ENCODE measurements at regions not wholly inside any gene's neighbourhood (a gene's known extent, or its start where the extent isn't known, plus 50 kb on each side); places are given as distances from the start of the nearest gene placed in this dataset.

DNA sequence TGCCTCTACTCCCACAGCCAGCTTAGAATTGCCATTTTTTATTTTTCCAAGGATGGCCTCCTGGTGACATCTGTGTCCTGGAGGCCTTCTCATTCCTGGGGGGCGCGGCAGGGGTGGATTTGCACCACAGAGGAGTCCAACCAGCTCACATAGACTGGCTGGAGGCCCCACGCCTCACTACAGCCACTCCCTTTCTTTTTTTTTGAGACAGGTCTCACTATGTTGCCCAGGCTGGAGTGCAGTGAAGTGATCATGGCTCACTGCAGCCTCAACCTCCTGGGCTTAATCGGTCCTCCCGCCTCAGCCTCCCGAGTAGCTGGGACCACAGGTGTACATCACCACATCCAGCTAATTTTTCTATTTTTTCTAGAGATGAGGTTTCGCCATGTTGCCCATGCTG lies 57.6 kb upstream of the DOCK1 start:
- DNase-seq (ENCODE audit: low read depth), result no peak

DNA sequence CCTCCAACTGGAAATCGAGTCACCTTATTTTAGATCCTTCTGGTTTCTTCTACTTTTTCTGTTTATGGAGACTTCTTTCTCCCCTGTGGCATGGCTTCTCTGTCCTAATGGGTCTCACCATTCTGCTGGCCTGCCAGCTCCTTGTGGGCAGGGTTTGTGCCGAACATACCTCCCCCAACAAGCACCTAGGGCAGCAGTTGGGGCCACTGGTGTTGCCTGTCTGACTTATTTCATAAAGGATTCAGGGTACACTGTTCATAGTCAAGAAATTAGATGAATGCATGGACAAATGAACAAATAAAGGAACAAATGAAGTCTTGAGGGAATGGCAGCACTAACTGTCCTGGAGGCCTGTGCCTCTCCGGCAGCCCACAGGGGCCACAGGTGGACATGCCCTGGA lies 55.6 kb upstream of the DOCK1 start:
- no peak for DNase-seq (ENCODE audit: low read depth)

DNA sequence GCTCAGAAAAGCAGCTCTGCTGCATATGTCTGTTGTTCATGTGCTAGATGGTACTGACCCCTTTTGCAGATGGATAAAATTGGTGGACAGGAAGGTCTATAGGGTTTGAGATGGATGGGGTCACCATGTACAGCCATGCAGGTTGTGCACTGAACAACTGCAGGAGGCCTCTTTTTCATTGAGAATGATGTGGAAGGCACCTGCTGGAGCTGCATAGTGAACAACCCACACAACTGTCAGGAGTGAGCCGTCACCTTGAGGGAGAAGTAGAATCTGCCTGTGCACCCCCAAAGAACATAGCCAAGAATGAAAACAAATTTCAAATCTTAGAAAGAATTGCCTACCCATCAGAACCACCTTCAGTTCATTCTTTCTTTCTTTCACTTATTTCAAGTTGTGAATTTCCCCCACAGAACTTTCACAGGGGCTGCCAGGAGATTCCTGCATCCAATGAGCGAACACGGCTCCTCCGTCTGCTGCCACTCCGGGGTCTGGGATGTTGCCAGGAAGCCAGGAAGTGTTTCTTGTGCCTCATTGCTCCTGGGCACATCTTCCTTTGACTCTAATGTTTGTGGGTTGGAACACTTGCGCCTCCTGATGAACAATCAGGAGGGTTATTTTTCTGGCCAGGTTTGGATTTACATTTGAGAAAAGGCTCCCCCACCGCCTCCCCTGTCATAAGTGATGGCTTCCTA lies 53.7 kb upstream of the DOCK1 start:
- DNase-seq (ENCODE audit: low read depth), result no peak

DNA sequence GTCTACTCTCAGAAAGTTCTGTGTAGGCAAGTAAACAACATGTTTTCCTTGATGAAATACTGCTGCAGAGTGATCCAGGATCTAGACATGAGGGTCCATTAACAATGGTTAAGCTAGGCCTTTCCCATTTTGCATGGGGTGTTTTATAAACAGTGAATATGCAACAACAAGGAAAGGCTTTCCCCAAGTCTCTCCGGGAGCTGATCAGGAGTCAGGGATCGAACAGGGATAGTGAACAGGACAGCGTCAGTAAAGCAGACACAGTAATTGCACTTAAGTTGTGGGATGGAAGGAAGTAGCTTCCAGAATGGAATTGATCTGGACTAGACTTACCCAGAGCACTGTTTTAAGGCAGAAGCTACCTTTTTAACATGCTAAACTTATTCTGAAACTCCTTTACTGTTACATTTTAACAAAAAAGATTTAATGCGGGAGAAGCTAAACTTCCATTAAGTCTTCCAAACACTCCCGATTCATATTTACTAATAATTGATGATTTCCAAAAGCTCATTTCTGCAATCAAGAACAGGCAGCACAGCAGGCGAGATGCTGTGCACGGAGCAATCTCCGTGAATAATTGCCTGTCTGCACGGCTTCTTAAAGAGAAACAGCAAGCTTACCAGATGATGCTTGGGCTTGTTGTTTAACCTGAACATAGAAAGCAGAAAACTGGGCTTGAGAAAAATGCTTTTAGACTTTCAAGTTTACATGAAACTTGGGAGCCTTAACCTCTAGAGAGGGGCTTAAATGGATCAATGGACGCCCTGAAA lies 50.3 kb upstream of the DOCK1 start:
- no peak for DNase-seq (ENCODE audit: low read depth)
